H1 (cell line): ENCODE measurements at regions not wholly inside any gene's neighbourhood (a gene's known extent, or its start where the extent isn't known, plus 50 kb on each side); places are given as distances from the start of the nearest gene placed in this dataset.

Experiments used
- CTCF ChIA-PET: fragments of 300-600 bp; sonication (Branson Sonifier 250); formaldehyde crosslinking; loops from one replicate; lab custom pipeline; 2021; ENCODE audit not compliant: partially characterized antibody; lab: Charles Lee
- POLR2A ChIA-PET: fragments of 300-600 bp; sonication (Branson Sonifier 250); formaldehyde crosslinking; loops from one replicate; lab custom pipeline; 2021; ENCODE audit warnings: inconsistent platforms; ENCODE audit not compliant: partially characterized antibody; lab: Charles Lee
- DNase-seq, 2 experiments: peaks; one replicate each; pipeline versions ENCODE4 v3.0.0 to v3.0.0-alpha.2; 2010 to 2022; ENCODE audit warnings: low spot score in 2 of 2, low read depth in 1 of 2, mixed read lengths in 1 of 2
- FAIRE-seq: peaks from 2 replicates; lab custom pipeline; 2011; peaks lifted over from hg19 to GRCh38; lab: Jason Lieb, UNC
- H2AFZ ChIP-seq: 2 replicates; pipeline ENCODE4 v1.8.1; 2012; ENCODE audit warnings: low read length, inconsistent platforms
- H2AK5ac ChIP-seq: 2 replicates; pipeline ENCODE4 v1.6.1; 2013; ENCODE audit warnings: low read depth, low read length
- H2BK120ac ChIP-seq: replicated peaks from 2 replicates; pipeline ENCODE3; 2013; ENCODE audit warnings: low read depth, low read length, inconsistent platforms
- H2BK12ac ChIP-seq: 2 replicates; pipeline ENCODE4 v1.6.1; 2013; ENCODE audit warnings: low read depth, low read length
- H2BK15ac ChIP-seq: 2 replicates; pipeline ENCODE4 v1.6.1; 2013; ENCODE audit warnings: low read length
- H2BK20ac ChIP-seq: 2 replicates; pipeline ENCODE4 v1.6.1; 2013; ENCODE audit warnings: low read length
- H2BK5ac ChIP-seq: 2 replicates; pipeline ENCODE4 v1.6.1; 2013; ENCODE audit warnings: low read depth, low read length
- H3K14ac ChIP-seq: 2 replicates; pipeline ENCODE4 v1.6.1; 2013; ENCODE audit warnings: inconsistent platforms; ENCODE audit not compliant: insufficient read length
- H3K18ac ChIP-seq: 2 replicates; pipeline ENCODE4 v1.6.1; 2013; ENCODE audit warnings: low read length; ENCODE audit errors: extremely low read depth
- H3K23ac ChIP-seq: 2 replicates; pipeline ENCODE4 v1.6.1; 2013; ENCODE audit warnings: inconsistent platforms; ENCODE audit not compliant: insufficient read length
- H3K23me2 ChIP-seq: 2 replicates; pipeline ENCODE4 v1.6.1; 2013; ENCODE audit warnings: low read depth, low read length
- H3K27ac ChIP-seq: 2 replicates; pipeline ENCODE4 v1.6.1; 2011; ENCODE audit warnings: low read depth, low read length, inconsistent platforms
- H3K27me3 ChIP-seq, 4 experiments: replicated peaks in 1 of 4; 1 replicate in 1 of 4; 2 replicates in 3 of 4; pipeline versions ENCODE4 v1.6.1 to v1.8.1; 2011 to 2013; ENCODE audit warnings: low read length in 3 of 4, mild to moderate bottlenecking in 3 of 4, inconsistent platforms in 2 of 4, mixed read lengths in 2 of 4, moderate library complexity in 1 of 4; ENCODE audit not compliant: control insufficient read depth in 3 of 4, insufficient read depth in 3 of 4; ENCODE audit errors: extremely low read depth in 1 of 4
- H3K36me3 ChIP-seq, 4 experiments: 2 replicates each; pipeline versions ENCODE4 v1.6.1 to v1.8.1; 2011 to 2013; ENCODE audit warnings: mild to moderate bottlenecking in 4 of 4, low read length in 3 of 4, moderate library complexity in 2 of 4, control low read depth in 1 of 4, inconsistent platforms in 1 of 4; ENCODE audit not compliant: insufficient read depth in 4 of 4, control insufficient read depth in 2 of 4
- H3K4ac ChIP-seq: replicated peaks from 2 replicates; pipeline ENCODE3; 2013; ENCODE audit warnings: low read length, low read depth, mixed read lengths, inconsistent platforms; ENCODE audit not compliant: insufficient read length
- H3K4me1 ChIP-seq, 4 experiments: replicated peaks in 1 of 4; 1 replicate in 1 of 4; 2 replicates in 3 of 4; pipeline versions ENCODE4 v1.6.1 to v1.8.1; 2011 to 2013; ENCODE audit warnings: low read length in 3 of 4, inconsistent platforms in 2 of 4, mixed read lengths in 1 of 4; ENCODE audit not compliant: insufficient read depth in 4 of 4, control insufficient read depth in 3 of 4
- H3K4me2 ChIP-seq, 2 experiments: 2 replicates each; pipeline versions ENCODE4 v1.6.1 to v1.8.1; 2011 to 2013; ENCODE audit warnings: low read depth in 2 of 2, low read length in 2 of 2, control low read depth in 1 of 2, inconsistent platforms in 1 of 2, mild to moderate bottlenecking in 1 of 2; ENCODE audit not compliant: insufficient read depth in 1 of 2
- H3K4me3 ChIP-seq, 4 experiments: fragments of 200-600, 300-600 bp in 1 of 4; sonication (generic), shearing (Covaris generic), sonication (Bioruptor Twin) in 1 of 4; 2 replicates each; pipeline versions ENCODE4 v1.5.1 to v1.8.1; 2011 to 2016; ENCODE audit warnings: low read length in 4 of 4, low read depth in 3 of 4, control low read depth in 2 of 4, inconsistent platforms in 2 of 4, mild to moderate bottlenecking in 2 of 4, mixed read lengths in 1 of 4, moderate library complexity in 1 of 4; ENCODE audit not compliant: insufficient read depth in 2 of 4; ENCODE audit errors: extremely low read depth in 1 of 4
- H3K56ac ChIP-seq: replicated peaks from 2 replicates; pipeline ENCODE3; 2013; ENCODE audit warnings: low read depth, mild to moderate bottlenecking, mixed read lengths, low read length, inconsistent platforms; ENCODE audit not compliant: insufficient read length
- H3K79me1 ChIP-seq: 2 replicates; pipeline ENCODE4 v1.6.1; 2013; ENCODE audit warnings: low read depth, low read length, control low read depth
- H3K79me2 ChIP-seq, 2 experiments: 2 replicates each; pipeline versions ENCODE4 v1.6.1 to v1.8.1; 2012 to 2013; ENCODE audit warnings: low read length in 2 of 2, mild to moderate bottlenecking in 2 of 2, inconsistent platforms in 1 of 2; ENCODE audit not compliant: insufficient read depth in 2 of 2, control insufficient read depth in 1 of 2
- H3K9ac ChIP-seq, 4 experiments: replicated peaks in 1 of 4; 1 replicate in 1 of 4; 2 replicates in 3 of 4; pipeline versions ENCODE4 v1.6.1 to v1.8.1; 2011 to 2013; ENCODE audit warnings: low read depth in 3 of 4, low read length in 3 of 4, control low read depth in 2 of 4, mild to moderate bottlenecking in 2 of 4, moderate library complexity in 2 of 4, inconsistent platforms in 1 of 4; ENCODE audit errors: extremely low read depth in 1 of 4
- H3K9me3 ChIP-seq, 2 experiments: 2 replicates each; pipeline versions ENCODE4 v1.6.1 to v1.8.1; 2012 to 2013; ENCODE audit warnings: mild to moderate bottlenecking in 2 of 2, moderate library complexity in 2 of 2, control low read depth in 1 of 2, inconsistent platforms in 1 of 2, low read depth in 1 of 2, low read length in 1 of 2, mixed read lengths in 1 of 2; ENCODE audit not compliant: insufficient read depth in 2 of 2
- H4K20me1 ChIP-seq, 2 experiments: replicated peaks in 1 of 2; 2 replicates each; pipeline versions ENCODE3 to v1.8.1; 2011 to 2013; ENCODE audit warnings: inconsistent platforms in 2 of 2, low read length in 2 of 2, mild to moderate bottlenecking in 1 of 2; ENCODE audit not compliant: insufficient read depth in 2 of 2, control insufficient read depth in 1 of 2
- H4K5ac ChIP-seq: 2 replicates; pipeline ENCODE4 v1.6.1; 2013; ENCODE audit warnings: low read length, low read depth, mixed read lengths, inconsistent platforms; ENCODE audit not compliant: insufficient read length
- H4K8ac ChIP-seq: 2 replicates; pipeline ENCODE4 v1.8.0; 2013; ENCODE audit warnings: mild to moderate bottlenecking, moderate library complexity, low read length, inconsistent platforms; ENCODE audit not compliant: insufficient read depth; ENCODE audit errors: extremely low read depth
- H4K91ac ChIP-seq: replicated peaks from 2 replicates; pipeline ENCODE3; 2013; ENCODE audit warnings: low read length, mixed read lengths, inconsistent platforms; ENCODE audit not compliant: insufficient read length
- CTBP2 ChIP-seq: IDR thresholded peaks from 2 replicates; pipeline ENCODE4 v1.7.0; 2011; ENCODE audit warnings: borderline replicate concordance, mild to moderate bottlenecking, moderate library complexity, mixed read lengths, low read length; ENCODE audit not compliant: insufficient read depth, insufficient read length
- MAFK ChIP-seq: IDR thresholded peaks from 2 replicates; pipeline ENCODE4 v1.6.1; 2012; ENCODE audit warnings: low read depth, mild to moderate bottlenecking, improper control_type of control experiment, low read length
- POLR2AphosphoS5 ChIP-seq: IDR thresholded peaks from 2 replicates; pipeline ENCODE4 v1.6.1; 2011; ENCODE audit warnings: low read depth, low read length
- TCF12 ChIP-seq: IDR thresholded peaks from 2 replicates; pipeline ENCODE4 v1.6.1; 2011; ENCODE audit warnings: low read depth, mild to moderate bottlenecking, low read length
- TEAD4 ChIP-seq: IDR thresholded peaks from 2 replicates; pipeline ENCODE4 v1.6.1; 2012; ENCODE audit warnings: low read depth, low read length, inconsistent platforms, mixed read lengths
- WGBS, 2 experiments: shearing (Covaris generic) in 1 of 2; methylation state at CpG; one replicate each; pipeline versions ENCODE4 v1.1.6 to v1.1.7; 2013 to 2015; ENCODE audit warnings: low lambda C conversion rate in 2 of 2, mixed read lengths in 2 of 2, inconsistent platforms in 1 of 2, low coverage in 1 of 2, missing lambda C conversion rate in 1 of 2; ENCODE audit not compliant: insufficient replicate concordance in 2 of 2, insufficient coverage in 1 of 2, insufficient read length in 1 of 2; ENCODE audit errors: extremely low coverage in 1 of 2, missing lambda C conversion rate in 1 of 2; 5-methylcytosine and 5-hydroxymethylcytosine counted together

GRCh38 chr5:20276959-20277263, 288.9 kb upstream of the CDH18 start:
- H3K4me3 ChIP-seq = no peak overlapping the region
- no peaks in the 10 kb centered on the region for H3K4me1 ChIP-seq
- H3K9me3 ChIP-seq = peaks cover 6% of the 10 kb centered on the region in 2 experiments; a peak in 1 of 4 replicates
- H3K36me3 ChIP-seq = no peaks in the 10 kb centered on the region
- DNase-seq = peak in 1 of 2 experiments; percentile 15
- H2BK12ac ChIP-seq = no peak overlapping the region
- no peak overlapping the region for H2AFZ ChIP-seq
- POLR2A ChIA-PET = no interaction called here
- H2AK5ac ChIP-seq = no peak overlapping the region
- H2BK120ac ChIP-seq = no peak overlapping the region
- H3K56ac ChIP-seq = no peak overlapping the region
- H3K79me2 ChIP-seq = no peaks in the 10 kb centered on the region
- no peak overlapping the region for H4K91ac ChIP-seq
- TF ChIP-seq POLR2AphosphoS5 (peak; percentile 88), TEAD4 (0 out of 2 replicates have a peak, but pooled peaks have one; percentile 32), MAFK (no peak), TCF12 (peak; percentile 89), CTBP2 (no peak)
- CTCF ChIA-PET = no interaction called here
- H3K14ac ChIP-seq = no peak overlapping the region
- no peaks in the 10 kb centered on the region for H3K23me2 ChIP-seq
- H3K18ac ChIP-seq = no peak overlapping the region
- H2BK20ac ChIP-seq = no peak overlapping the region
- H4K8ac ChIP-seq = no peak overlapping the region
- no peaks in the 10 kb centered on the region for H3K79me1 ChIP-seq
- H4K5ac ChIP-seq = no peak overlapping the region
- H2BK5ac ChIP-seq = no peak overlapping the region
- no peak overlapping the region for H3K9ac ChIP-seq
- no peak overlapping the region for H3K23ac ChIP-seq
- no peak overlapping the region for H3K27ac ChIP-seq
- H3K4ac ChIP-seq = no peak overlapping the region
- no peak for FAIRE-seq
- WGBS, 2 experiments = 74% methylated on average over 5 of the region's 5 CpGs; no CpG with 5 or more reads in 1 of the 2 experiments
- no peak overlapping the region for H2BK15ac ChIP-seq
- H3K4me2 ChIP-seq = no peak overlapping the region
- no peaks in the 10 kb centered on the region for H4K20me1 ChIP-seq
- peaks cover 0 to 5% (median 1%) of the 10 kb centered on the region in 4 experiments; a peak in 6 of 7 replicates for H3K27me3 ChIP-seq
